ENCODE measurements at regions not wholly inside any gene's neighbourhood (a gene's known extent, or its start where the extent isn't known, plus 50 kb on each side); places are given as distances from the start of the nearest gene placed in this dataset.

- TF ChIP-seq EZH2 (IDR thresholded peaks at IDR 0.05; ENCODE audit: borderline replicate concordance, insufficient read depth, low read depth, low read length, poor library complexity, severe bottlenecking) (no peak), CTCF (IDR thresholded peaks at IDR 0.05) (no peak)
Measured at GRCh38 chr13:55418095-55418494, 1722.6 kb upstream of the PRR20A start.

Measured in B cell (primary cell).